ENCODE measurements at regions not wholly inside any gene's neighbourhood (a gene's known extent, or its start where the extent isn't known, plus 50 kb on each side); places are given as distances from the start of the nearest gene placed in this dataset.

DNA sequence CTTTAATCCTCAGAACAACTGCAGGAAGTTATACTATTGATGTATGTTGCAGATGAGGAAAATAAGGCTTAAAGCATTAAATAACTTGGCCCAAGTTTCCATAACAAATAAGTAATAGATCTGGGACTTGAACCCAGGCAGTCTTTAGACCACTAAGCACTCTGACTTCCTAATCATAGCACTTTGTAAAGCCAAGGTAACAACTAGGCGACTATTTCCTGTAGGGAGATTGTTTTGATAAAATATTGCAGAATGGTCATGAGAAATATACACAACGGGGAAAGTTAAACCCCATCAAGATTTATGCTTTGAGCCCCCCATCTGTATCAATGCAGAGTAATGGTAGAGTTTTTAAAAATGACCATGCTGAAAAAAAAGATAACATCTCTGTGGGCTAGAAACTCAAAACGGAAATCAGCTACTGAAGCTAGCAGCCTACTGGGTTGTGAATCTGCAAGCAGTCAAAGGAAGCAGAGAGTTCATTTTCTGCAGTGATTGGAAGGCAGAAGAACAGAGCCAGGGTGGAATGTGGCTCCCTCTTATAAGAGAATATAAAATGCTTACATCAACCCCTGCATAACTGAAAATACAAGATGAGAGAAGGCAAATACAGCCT lies 111.2 kb upstream of the OLIG2 start:
- DNase-seq (no peak), ATAC-seq (ENCODE audit: low read depth) (no peak)
- peaks cover 33% of the 10 kb centered on the region for H3K27me3 Mint-ChIP-seq
- POLR2A ChIA-PET: no interaction called here
- no peaks in the 10 kb centered on the region for H3K4me1 Mint-ChIP-seq
- peaks cover 3% of the 10 kb centered on the region for H3K9me3 Mint-ChIP-seq
- intact Hi-C loops (cut with micrococcal nuclease): loop anchor here (5.0 kb wide), 1 partner anchor 262 kb away; no protein-coding TSS in a partner anchor
- no peaks in the 10 kb centered on the region for H3K36me3 Mint-ChIP-seq (ENCODE audit: low read depth)
- H3K27ac Mint-ChIP-seq: no peak overlapping the region
- CTCF ChIA-PET: no interaction called here
- H3K4me3 Mint-ChIP-seq: no peak overlapping the region
- TF ChIP-seq, protein P1, sequence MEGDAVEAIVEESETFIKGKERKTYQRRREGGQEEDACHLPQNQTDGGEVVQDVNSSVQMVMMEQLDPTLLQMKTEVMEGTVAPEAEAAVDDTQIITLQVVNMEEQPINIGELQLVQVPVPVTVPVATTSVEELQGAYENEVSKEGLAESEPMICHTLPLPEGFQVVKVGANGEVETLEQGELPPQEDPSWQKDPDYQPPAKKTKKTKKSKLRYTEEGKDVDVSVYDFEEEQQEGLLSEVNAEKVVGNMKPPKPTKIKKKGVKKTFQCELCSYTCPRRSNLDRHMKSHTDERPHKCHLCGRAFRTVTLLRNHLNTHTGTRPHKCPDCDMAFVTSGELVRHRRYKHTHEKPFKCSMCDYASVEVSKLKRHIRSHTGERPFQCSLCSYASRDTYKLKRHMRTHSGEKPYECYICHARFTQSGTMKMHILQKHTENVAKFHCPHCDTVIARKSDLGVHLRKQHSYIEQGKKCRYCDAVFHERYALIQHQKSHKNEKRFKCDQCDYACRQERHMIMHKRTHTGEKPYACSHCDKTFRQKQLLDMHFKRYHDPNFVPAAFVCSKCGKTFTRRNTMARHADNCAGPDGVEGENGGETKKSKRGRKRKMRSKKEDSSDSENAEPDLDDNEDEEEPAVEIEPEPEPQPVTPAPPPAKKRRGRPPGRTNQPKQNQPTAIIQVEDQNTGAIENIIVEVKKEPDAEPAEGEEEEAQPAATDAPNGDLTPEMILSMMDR (IDR thresholded peaks at IDR 0.05): no peak

DNA sequence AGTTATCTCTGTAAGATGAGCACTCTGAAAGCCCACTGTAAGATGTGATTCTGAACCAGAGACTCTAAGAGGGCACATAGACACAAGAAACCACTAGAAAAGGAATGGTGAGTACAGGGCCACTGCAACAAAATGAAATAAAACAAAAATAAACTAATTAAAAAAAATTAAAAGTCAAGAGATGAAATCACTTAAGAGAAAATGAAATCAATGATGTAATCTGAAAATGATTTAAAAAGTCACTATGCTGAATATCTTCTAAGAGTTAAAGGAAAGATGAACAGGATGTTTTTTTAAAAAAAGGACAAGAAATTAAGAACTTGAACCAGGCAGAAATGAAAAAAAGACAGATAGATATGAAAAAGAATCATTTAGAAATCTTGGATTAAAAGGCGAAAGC lies 110.6 kb upstream of the OLIG2 start:
- ChIA-PET CTCF (no interaction called here), POLR2A (no interaction called here)
- DNase-seq (no peak), ATAC-seq (ENCODE audit: low read depth) (no peak)
- H3K27ac Mint-ChIP-seq: no peak overlapping the region
- no peaks in the 10 kb centered on the region for H3K36me3 Mint-ChIP-seq (ENCODE audit: low read depth)
- intact Hi-C loops (cut with micrococcal nuclease): loop anchor here (5.0 kb wide), 1 partner anchor 263 kb away; no protein-coding TSS in a partner anchor
- H3K9me3 Mint-ChIP-seq: peaks cover 3% of the 10 kb centered on the region
- TF ChIP-seq, protein P1 (IDR thresholded peaks at IDR 0.05): no peak
- H3K4me3 Mint-ChIP-seq: no peak overlapping the region
- no peaks in the 10 kb centered on the region for H3K4me1 Mint-ChIP-seq
- peaks cover 33% of the 10 kb centered on the region for H3K27me3 Mint-ChIP-seq

DNA sequence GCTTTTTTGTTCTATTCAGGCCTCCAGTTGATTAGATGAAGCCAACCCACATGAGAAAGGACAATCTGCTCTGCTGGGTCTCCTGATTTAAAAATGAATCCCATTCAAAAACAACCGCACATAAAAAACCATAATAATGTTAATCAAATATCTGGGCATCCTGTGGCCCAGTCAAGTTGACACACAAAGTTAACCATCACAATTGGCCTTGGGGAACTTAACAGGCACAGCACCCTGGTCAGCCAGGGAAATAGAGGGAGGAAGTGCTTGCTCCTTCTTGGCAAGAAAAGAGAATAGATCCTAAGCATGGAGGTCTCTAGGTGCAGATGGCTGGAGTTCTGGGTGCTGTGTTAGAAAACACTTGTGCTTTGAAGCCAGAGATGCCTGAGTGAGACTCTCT lies 109.6 kb upstream of the OLIG2 start:
- ATAC-seq (ENCODE audit: low read depth) (no peak), DNase-seq (no peak)
- intact Hi-C loops (cut with micrococcal nuclease): loop anchor here (5.0 kb wide), 1 partner anchor 264 kb away; no protein-coding TSS in a partner anchor
- ChIA-PET POLR2A (no interaction called here), CTCF (no interaction called here)
- no peak overlapping the region for H3K4me3 Mint-ChIP-seq
- no peak overlapping the region for H3K27ac Mint-ChIP-seq
- H3K4me1 Mint-ChIP-seq: no peaks in the 10 kb centered on the region
- peaks cover 33% of the 10 kb centered on the region for H3K27me3 Mint-ChIP-seq
- H3K9me3 Mint-ChIP-seq: peaks cover 3% of the 10 kb centered on the region
- TF ChIP-seq, protein P1 (IDR thresholded peaks at IDR 0.05): no peak
- no peaks in the 10 kb centered on the region for H3K36me3 Mint-ChIP-seq (ENCODE audit: low read depth)

DNA sequence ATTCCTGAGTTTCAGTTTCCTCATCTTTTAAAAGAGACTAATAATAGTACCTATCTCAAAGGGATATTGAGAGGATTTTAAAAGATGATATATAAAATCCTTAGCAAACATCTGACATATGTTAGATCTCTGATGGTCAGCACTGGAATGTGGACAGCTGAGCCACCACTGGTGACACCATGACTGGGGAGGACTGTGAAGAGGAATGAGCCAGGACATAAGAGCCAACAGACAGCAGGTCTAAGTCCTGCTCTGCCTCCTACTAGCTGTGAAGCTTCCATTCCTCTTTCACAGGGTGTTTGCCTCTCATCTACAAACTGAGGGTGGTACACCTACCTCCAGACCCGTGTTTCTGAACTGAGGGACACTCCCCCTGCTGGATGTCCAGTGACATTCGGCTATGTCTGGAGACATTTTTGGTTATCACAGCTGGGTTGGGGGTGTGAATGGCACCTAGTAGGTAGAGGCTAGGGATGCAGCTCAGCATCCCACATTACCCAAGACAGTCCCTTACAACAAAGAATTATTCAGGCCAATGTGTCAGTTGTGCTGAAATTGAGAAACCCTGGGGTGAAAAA lies 109.1 kb upstream of the OLIG2 start:
- peaks cover 32% of the 10 kb centered on the region for H3K27me3 Mint-ChIP-seq
- H3K9me3 Mint-ChIP-seq: peaks cover 3% of the 10 kb centered on the region
- CTCF ChIA-PET: no interaction called here
- H3K36me3 Mint-ChIP-seq (ENCODE audit: low read depth): no peaks in the 10 kb centered on the region
- TF ChIP-seq, protein P1 (IDR thresholded peaks at IDR 0.05): no peak
- no peaks in the 10 kb centered on the region for H3K4me1 Mint-ChIP-seq
- ATAC-seq (ENCODE audit: low read depth): no peak
- intact Hi-C loops (cut with micrococcal nuclease): loop anchor here (5.0 kb wide), 1 partner anchor 264 kb away; no protein-coding TSS in a partner anchor
- no peak overlapping the region for H3K4me3 Mint-ChIP-seq
- H3K27ac Mint-ChIP-seq: no peak overlapping the region
- POLR2A ChIA-PET: no interaction called here
- no peak for DNase-seq

DNA sequence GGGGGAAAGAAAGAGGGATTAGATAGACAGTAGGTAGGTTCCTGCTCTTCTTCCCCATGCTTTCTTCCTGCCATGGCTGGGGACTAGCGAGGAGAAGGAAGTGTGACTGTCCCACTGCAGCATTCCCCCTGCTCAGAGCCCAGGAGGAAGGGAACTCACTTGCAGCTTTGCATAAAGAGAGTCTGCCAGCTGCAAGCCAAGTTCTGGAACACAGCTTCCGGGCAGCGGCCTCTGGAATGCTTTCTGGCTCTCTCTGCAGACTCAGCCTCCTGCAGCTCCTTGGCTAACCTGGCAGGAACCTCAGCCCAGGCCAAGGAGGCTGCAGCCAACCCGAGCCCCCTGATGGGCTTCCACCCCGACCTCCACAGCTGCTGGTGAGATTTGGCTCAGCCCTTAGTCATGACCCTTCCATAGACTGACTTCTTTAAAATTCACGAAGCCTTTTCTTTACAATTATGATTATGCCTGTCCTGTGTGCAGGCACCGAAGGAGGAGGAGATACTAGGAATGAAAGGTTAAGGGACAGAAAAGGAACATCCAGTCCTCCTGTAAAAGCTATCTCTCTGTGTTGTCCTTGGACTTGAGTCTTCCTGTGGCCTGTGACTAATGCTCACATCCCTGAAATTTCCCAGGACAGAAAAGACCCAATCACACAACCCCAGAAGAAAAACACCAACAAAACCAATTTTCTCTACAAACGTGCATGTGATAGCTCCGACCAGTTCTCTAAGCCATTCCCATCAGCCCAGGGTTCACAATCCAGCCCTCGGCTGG lies 108.2 kb upstream of the OLIG2 start:
- intact Hi-C loops (cut with micrococcal nuclease): loop anchor here (5.0 kb wide), 1 partner anchor 265 kb away; no protein-coding TSS in a partner anchor
- POLR2A ChIA-PET: no interaction called here
- Mint-ChIP-seq H3K36me3 (ENCODE audit: low read depth) (no peaks in the 10 kb centered on the region), H3K27ac (no peak overlapping the region), H3K4me3 (no peak overlapping the region), H3K27me3 (peaks cover 27% of the 10 kb centered on the region), H3K4me1 (no peaks in the 10 kb centered on the region), H3K9me3 (peaks cover 3% of the 10 kb centered on the region)
- CTCF ChIA-PET: no interaction called here
- ATAC-seq (ENCODE audit: low read depth) (no peak), DNase-seq (no peak)
- TF ChIP-seq, protein P1 (IDR thresholded peaks at IDR 0.05): no peak
